CD4-positive, alpha-beta T cell treated with Interleukin-6 for 4 hours (primary cell): ENCODE measurements at regions not wholly inside any gene's neighbourhood (a gene's known extent, or its start where the extent isn't known, plus 50 kb on each side); places are given as distances from the start of the nearest gene placed in this dataset.

Source experiments
- DNase-seq: peaks from one replicate; pipeline ENCODE4 v3.0.0-alpha.2; 2020; ENCODE audit warnings: mixed read lengths

- DNase-seq = no peak
Measured at GRCh38 chr1:189432753-189433152, 1044.9 kb downstream of the BRINP3 start.

GRCh38 chr1:189434461-189434860 is 1043.2 kb downstream of the BRINP3 start:
- DNase-seq = no peak

DNA sequence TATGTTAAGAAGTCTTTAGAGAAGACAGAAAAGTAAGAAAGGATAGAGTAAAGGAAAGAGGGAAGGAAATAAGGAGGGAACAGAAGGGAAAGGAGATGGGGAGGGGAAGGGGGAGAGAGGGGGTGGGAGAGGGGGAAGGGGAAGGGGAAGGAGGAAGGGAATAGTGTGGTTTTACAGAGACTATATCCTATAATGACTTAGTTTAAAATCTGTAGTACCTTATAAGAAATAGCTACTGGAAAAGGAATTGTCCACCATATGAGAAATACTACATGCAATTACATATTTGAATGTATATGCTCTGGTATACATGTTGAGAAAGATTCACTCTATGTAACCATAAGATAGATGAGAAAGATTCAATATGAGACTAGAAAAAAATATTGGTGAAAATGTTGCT is 1042.3 kb downstream of the BRINP3 start:
- DNase-seq = no peak

DNA sequence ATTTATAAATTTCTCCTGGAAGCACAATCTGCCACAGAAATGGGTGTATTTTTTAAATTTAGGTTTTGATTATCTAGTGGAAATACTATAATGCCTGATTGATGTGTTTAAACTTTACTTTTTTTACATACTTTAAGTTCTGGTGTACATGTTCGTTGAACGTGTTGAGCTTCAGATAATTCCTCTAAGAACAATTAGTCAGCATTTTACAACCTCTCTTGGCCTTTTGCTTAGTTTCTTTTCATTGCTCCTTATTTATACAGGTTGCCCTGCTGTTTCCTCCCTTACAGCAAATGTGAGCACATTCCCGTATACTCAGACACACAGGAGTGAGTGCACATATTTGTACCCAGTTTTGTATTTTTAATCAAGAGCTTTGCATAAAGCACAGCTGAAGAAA is 1038.9 kb downstream of the BRINP3 start:
- no peak for DNase-seq

- DNase-seq = no peak
Measured at GRCh38 chr1:189463166-189463565, 1014.5 kb downstream of the BRINP3 start.

GRCh38 chr1:189496768-189497167 is 980.9 kb downstream of the BRINP3 start:
- DNase-seq = no peak

- DNase-seq = no peak
Measured at GRCh38 chr1:189499736-189500135, 977.9 kb downstream of the BRINP3 start.

DNA sequence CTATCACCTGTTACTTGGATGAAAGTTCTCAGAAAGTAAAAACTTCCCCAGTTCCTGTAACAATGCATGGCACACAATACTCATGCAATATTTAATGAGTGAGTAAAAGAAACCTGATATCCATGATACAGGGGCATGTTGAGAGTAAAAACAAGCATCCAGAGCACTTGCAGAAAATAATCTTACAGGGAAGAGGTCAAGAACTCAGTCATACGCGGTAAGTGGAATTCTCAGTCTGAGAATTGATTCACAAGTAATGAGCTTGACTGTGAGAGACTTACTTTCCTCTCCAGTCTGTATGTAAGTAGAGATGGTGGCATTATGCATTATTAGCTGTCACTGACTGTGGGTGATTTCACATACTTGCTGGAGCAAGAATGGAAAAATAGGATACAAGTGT is 976.9 kb downstream of the BRINP3 start:
- DNase-seq = no peak

DNA sequence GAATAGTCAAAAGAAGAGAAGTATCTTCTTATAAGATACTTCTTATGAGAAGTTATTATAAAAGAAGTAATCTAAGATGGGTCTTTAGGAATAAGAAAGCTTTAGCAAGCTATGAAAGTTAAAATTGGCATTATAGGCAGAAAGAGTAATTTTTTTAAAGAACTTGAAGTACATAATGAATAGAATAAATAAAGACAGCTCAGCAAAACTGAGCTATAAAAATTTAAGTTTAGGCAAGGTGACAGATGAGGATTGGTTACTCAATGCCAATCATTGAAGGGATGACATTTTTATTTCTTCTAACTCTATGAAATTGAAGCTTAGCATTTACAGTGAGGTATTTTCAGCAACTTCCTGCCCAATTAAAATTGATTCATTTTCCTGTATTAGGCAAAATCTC is 966.8 kb downstream of the BRINP3 start:
- no peak for DNase-seq

DNA sequence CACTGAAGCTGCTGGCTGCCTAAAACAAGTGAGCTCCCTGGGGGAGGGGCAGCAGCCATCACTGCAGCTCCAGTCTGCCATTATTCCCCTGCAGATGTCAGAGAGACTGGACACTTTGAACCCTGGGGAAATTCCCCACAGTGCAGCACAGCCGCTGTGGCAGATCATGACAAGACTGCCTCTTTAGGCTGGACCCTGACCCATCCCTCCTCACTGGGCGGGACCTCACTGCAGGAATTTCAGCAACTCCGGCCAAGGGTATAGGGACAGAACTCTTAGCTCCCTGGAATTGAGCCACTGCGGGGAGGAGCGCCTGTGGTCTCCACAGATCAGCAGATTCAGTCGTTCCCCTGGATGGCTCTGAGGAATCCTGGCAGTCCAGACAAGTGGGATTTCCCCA is 964.6 kb downstream of the BRINP3 start:
- DNase-seq = no peak

- no peak for DNase-seq
Measured at GRCh38 chr1:189522441-189522840, 955.2 kb downstream of the BRINP3 start.

GRCh38 chr1:189524501-189524900 is 953.2 kb downstream of the BRINP3 start:
- no peak for DNase-seq

DNA sequence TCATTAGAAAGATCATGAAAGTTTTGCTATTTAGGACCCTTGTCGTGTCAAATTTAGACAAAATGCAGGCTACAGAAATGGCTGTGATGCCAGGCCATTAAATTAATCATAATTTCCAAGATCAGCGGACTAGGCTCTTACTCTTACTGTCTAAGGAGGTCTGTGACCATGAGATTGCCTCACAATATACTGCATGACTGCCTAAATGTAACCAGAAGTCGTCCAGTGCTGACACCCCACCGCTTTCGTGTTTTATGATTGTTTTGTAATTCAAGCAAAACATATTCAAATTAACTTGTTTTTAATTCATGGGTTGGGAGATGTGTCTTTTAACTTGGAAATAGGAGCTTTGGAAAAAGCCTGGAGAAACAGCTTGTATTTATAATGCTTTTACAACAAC is 947.5 kb downstream of the BRINP3 start:
- no peak for DNase-seq

- DNase-seq = no peak
Measured at GRCh38 chr1:189538271-189538670, 939.4 kb downstream of the BRINP3 start.

GRCh38 chr1:189550498-189550897 is 927.2 kb downstream of the BRINP3 start:
- DNase-seq = no peak

DNA sequence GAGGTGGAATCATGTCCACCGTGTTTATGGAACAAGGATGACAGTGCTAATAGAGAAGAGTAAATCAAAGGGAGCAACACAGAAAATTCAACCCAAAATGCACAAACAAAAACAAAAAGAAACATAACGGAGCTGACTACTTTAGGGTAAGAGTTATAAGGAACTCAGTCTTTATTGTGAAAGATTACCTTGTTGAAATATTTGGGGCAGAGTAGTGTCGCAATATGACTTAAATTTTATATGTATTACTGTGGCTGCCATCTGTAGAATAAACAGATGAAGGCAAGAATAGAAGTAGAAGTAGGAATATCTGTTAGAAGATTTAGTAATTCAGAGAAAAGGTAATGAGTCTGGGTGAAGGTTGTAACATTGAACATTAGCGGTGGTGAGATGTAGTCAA is 913.9 kb downstream of the BRINP3 start:
- no peak for DNase-seq

- no peak for DNase-seq
Measured at GRCh38 chr1:189567890-189568289, 909.8 kb downstream of the BRINP3 start.

GRCh38 chr1:189596197-189596596 is 881.5 kb downstream of the BRINP3 start:
- no peak for DNase-seq

- DNase-seq = no peak
Measured at GRCh38 chr1:189597083-189597482, 880.6 kb downstream of the BRINP3 start.

- no peak for DNase-seq
Measured at GRCh38 chr1:189605226-189605625, 872.4 kb downstream of the BRINP3 start.

GRCh38 chr1:189606047-189606446 is 871.6 kb downstream of the BRINP3 start:
- DNase-seq = no peak

DNA sequence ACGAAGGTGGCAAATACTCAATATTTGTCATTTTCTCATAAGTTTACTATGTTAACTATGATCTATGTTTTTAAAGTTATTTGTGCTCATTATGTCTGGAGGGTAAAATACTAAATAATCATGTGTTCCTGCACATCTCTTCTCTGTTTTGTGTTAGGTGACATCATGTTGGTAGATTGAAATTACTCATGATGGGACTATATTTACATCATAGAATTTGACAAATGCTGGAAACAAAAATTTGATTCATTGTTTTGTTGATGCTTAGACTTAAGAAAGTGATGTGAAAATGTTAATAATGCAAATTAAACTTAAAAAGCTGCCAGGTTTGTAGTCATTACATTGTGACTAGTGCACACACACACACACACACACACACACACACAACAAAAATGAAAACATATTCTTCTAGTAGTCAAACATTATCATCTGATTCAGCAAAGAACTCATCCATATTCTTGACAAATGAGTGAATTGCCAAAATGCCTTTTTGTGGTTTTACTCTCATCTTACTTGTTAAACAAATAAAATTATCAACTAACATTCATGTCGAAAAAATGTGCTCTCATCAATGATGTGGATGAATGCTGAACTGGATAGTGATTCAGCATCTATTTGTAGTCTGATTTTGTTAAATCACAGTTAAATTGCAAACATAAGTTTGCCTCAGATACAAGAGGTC is 870.7 kb downstream of the BRINP3 start:
- no peak for DNase-seq

- DNase-seq = no peak
Measured at GRCh38 chr1:189607477-189608096, 870.1 kb downstream of the BRINP3 start.

DNA sequence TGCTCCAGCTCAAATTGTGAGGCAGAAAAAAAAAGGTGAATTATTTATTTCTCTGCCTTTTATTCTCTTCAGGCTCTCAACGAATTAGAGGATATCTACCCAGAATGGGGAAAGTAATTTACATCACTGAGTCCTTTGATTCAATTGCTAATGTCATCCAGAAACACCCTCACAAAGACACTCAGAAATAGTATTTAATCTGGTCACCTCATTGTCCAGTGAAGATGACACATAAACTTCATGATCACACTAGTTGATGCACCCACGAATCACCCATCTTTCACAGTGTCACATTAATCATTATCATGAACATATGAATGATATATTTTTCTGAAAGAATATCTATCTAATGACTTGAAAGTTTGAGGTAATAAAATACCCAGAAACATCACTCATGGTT is 868.5 kb downstream of the BRINP3 start:
- DNase-seq = no peak

DNA sequence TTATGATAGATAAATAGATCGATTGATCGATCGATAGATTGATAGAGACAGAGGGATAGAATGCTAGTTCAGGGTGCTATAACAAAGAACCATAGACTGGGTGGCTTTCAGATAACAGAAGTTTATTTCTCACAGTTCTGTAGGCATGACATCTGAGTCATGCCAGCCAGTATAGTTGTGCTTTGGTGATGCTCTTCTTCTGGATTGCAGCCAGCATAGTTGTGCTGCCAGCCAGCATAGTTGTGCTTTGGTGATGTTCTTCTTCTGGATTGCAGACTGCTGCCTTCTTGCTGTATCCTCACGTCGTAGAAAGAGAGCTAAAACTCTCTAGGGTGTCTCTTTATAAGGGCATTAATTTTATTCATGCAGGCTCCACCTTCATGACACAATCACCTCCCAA is 860.8 kb downstream of the BRINP3 start:
- DNase-seq = no peak
